ENCODE measurements at regions not wholly inside any gene's neighbourhood (a gene's known extent, or its start where the extent isn't known, plus 50 kb on each side); places are given as distances from the start of the nearest gene placed in this dataset.

DNA sequence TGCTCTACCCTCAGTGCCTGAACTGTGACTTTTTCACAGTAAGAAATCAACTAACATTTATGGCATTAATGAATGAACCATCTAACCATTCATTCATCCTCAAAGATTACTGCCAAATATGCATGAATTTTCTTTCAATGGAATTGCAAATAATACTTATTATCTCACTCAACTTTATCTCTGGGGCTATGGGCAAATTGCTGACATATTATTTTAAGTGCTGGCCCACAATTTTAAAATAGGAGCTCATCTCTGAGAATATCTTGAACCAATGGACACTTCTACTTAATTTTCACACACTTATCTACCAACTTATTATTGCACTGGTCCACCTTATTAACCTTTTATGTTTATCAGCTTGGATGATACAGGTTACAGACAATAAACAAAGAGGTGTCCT is 182.8 kb downstream of the RBM43 start:
- Mint-ChIP-seq H3K36me3 (peaks cover 29% of the 10 kb centered on the region), H3K4me1 (peaks cover 30% of the 10 kb centered on the region), H3K9me3 (peaks cover 38% of the 10 kb centered on the region), H3K27ac (no peak overlapping the region), H3K4me3 (no peak overlapping the region), H3K27me3 (ENCODE audit: low read depth) (peaks cover 3% of the 10 kb centered on the region)
- ChIA-PET CTCF (no interaction called here), POLR2A (no interaction called here)
- DNase-seq (ENCODE audit: low spot score): no peak
- no peak for ATAC-seq
- TF ChIP-seq ELF4 (CRISPR knock-in tag; IDR thresholded peaks at IDR 0.05; ENCODE audit: low read depth): no peak
- TF ChIP-seq, protein P1, sequence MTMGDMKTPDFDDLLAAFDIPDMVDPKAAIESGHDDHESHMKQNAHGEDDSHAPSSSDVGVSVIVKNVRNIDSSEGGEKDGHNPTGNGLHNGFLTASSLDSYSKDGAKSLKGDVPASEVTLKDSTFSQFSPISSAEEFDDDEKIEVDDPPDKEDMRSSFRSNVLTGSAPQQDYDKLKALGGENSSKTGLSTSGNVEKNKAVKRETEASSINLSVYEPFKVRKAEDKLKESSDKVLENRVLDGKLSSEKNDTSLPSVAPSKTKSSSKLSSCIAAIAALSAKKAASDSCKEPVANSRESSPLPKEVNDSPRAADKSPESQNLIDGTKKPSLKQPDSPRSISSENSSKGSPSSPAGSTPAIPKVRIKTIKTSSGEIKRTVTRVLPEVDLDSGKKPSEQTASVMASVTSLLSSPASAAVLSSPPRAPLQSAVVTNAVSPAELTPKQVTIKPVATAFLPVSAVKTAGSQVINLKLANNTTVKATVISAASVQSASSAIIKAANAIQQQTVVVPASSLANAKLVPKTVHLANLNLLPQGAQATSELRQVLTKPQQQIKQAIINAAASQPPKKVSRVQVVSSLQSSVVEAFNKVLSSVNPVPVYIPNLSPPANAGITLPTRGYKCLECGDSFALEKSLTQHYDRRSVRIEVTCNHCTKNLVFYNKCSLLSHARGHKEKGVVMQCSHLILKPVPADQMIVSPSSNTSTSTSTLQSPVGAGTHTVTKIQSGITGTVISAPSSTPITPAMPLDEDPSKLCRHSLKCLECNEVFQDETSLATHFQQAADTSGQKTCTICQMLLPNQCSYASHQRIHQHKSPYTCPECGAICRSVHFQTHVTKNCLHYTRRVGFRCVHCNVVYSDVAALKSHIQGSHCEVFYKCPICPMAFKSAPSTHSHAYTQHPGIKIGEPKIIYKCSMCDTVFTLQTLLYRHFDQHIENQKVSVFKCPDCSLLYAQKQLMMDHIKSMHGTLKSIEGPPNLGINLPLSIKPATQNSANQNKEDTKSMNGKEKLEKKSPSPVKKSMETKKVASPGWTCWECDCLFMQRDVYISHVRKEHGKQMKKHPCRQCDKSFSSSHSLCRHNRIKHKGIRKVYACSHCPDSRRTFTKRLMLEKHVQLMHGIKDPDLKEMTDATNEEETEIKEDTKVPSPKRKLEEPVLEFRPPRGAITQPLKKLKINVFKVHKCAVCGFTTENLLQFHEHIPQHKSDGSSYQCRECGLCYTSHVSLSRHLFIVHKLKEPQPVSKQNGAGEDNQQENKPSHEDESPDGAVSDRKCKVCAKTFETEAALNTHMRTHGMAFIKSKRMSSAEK (CRISPR knock-in tag; IDR thresholded peaks at IDR 0.05; ENCODE audit: borderline replicate concordance): no peak

DNA sequence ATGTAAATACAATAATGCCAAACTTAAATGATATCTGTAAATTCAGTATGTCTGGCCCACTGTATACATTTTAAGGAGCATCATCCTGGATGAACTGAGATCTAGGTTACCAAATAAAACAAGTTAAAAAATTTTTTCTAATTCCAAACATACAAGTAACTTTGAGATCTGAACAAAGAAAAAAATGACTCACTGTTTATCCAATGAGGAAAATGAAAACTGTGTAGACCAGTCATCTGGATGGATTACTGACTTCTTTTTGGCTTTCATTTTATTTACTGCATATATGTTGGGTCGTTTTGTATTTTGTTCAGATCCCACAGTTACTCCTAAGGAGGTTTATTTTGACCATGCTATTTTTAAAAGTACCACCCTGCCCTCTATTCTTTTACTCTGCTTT is 189.8 kb downstream of the RBM43 start:
- Mint-ChIP-seq H3K27me3 (ENCODE audit: low read depth) (no peaks in the 10 kb centered on the region), H3K36me3 (peaks cover 28% of the 10 kb centered on the region), H3K27ac (0 out of 2 replicates have a peak overlapping the region, but pooled peaks have one; percentile 42), H3K9me3 (peaks cover 29% of the 10 kb centered on the region), H3K4me1 (peaks cover 30% of the 10 kb centered on the region), H3K4me3 (no peak overlapping the region)
- ChIA-PET POLR2A (no interaction called here), CTCF (interaction anchor here (0.9 to 1.4 kb wide), 3 partner anchors 90 to 524 kb away, joined by 4 to 10 read pairs (median 10); no protein-coding TSS in a partner anchor)
- ATAC-seq (no peak), DNase-seq (ENCODE audit: low spot score) (no peak)
- TF ChIP-seq E2F5 (CRISPR knock-in tag; IDR thresholded peaks at IDR 0.05): no peak
- no peak for TF ChIP-seq ZNF121 (CRISPR knock-in tag; IDR thresholded peaks at IDR 0.05)
- TF ChIP-seq TP53 (CRISPR knock-in tag; IDR thresholded peaks at IDR 0.05): no peak
- no peak for TF ChIP-seq CREB1 (CRISPR knock-in tag; IDR thresholded peaks at IDR 0.05)
- TF ChIP-seq, protein P2, sequence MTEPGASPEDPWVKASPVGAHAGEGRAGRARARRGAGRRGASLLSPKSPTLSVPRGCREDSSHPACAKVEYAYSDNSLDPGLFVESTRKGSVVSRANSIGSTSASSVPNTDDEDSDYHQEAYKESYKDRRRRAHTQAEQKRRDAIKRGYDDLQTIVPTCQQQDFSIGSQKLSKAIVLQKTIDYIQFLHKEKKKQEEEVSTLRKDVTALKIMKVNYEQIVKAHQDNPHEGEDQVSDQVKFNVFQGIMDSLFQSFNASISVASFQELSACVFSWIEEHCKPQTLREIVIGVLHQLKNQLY (CRISPR knock-in tag; IDR thresholded peaks at IDR 0.05): no peak
- no peak for TF ChIP-seq ATF2 (CRISPR knock-in tag; IDR thresholded peaks at IDR 0.05; ENCODE audit: borderline replicate concordance, low read depth)
- TF ChIP-seq, protein P3, sequence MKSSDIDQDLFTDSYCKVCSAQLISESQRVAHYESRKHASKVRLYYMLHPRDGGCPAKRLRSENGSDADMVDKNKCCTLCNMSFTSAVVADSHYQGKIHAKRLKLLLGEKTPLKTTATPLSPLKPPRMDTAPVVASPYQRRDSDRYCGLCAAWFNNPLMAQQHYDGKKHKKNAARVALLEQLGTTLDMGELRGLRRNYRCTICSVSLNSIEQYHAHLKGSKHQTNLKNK (CRISPR knock-in tag; IDR thresholded peaks at IDR 0.05): no peak
- no peak for TF ChIP-seq SMAD4 (CRISPR knock-in tag; IDR thresholded peaks at IDR 0.05)
- no peak for TF ChIP-seq ZNF219 (CRISPR knock-in tag; IDR thresholded peaks at IDR 0.05; ENCODE audit: borderline replicate concordance)
- TF ChIP-seq TCF7 (CRISPR knock-in tag; IDR thresholded peaks at IDR 0.05; ENCODE audit: low read depth): no peak
- no peak for TF ChIP-seq ZNF423 (CRISPR knock-in tag; IDR thresholded peaks at IDR 0.05)

DNA sequence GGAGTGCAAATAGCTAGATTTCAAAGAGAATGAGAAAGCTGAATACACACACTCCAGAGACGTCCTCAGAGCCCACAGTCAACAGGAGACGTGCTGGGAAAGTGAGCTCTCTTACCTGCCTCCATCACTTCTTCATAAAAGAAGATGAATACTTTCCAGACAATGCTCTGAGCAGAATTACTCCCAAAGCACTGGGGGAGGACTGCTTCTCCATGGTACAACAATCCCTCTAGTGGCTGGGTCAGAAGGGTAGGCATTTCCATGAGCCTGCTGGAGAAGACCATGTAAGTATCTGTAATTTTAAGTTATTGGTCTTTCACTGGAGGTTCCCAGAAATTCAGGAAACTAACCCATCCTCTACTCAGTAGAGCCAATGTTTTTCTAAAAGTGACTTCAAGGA is 190.3 kb downstream of the RBM43 start:
- Mint-ChIP-seq H3K4me1 (peaks cover 30% of the 10 kb centered on the region), H3K27me3 (ENCODE audit: low read depth) (no peaks in the 10 kb centered on the region), H3K36me3 (peaks cover 32% of the 10 kb centered on the region), H3K4me3 (no peak overlapping the region), H3K9me3 (peaks cover 33% of the 10 kb centered on the region), H3K27ac (peak overlapping the region; percentile 77; the same call in 1 of the 2 replicates)
- DNase-seq (ENCODE audit: low spot score) (peak; percentile 20), ATAC-seq (peak; percentile 93)
- ChIA-PET CTCF (interaction anchor here (0.9 to 1.4 kb wide), 4 partner anchors 90 to 523 kb away, joined by 4 to 10 read pairs (median 7); no protein-coding TSS in a partner anchor), POLR2A (no interaction called here)
- TF ChIP-seq ZNF416 (CRISPR knock-in tag; IDR thresholded peaks at IDR 0.05): no peak
- TF ChIP-seq RELA (CRISPR knock-in tag; IDR thresholded peaks at IDR 0.05; ENCODE audit: borderline replicate concordance): no peak
- no peak for TF ChIP-seq FOXP1 (CRISPR knock-in tag; IDR thresholded peaks at IDR 0.05; ENCODE audit: borderline replicate concordance)
- no peak for TF ChIP-seq GABPB1 (CRISPR knock-in tag; IDR thresholded peaks at IDR 0.05)
- TF ChIP-seq GRHL2 (CRISPR knock-in tag; IDR thresholded peaks at IDR 0.05; ENCODE audit: insufficient replicate concordance, severe bottlenecking): no peak
- TF ChIP-seq, protein P4, sequence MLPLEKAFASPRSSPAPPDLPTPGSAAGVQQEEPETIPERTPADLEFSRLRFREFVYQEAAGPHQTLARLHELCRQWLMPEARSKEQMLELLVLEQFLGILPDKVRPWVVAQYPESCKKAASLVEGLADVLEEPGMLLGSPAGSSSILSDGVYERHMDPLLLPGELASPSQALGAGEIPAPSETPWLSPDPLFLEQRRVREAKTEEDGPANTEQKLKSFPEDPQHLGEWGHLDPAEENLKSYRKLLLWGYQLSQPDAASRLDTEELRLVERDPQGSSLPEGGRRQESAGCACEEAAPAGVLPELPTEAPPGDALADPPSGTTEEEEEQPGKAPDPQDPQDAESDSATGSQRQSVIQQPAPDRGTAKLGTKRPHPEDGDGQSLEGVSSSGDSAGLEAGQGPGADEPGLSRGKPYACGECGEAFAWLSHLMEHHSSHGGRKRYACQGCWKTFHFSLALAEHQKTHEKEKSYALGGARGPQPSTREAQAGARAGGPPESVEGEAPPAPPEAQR (CRISPR knock-in tag; IDR thresholded peaks at IDR 0.05): no peak
- no peak for TF ChIP-seq TCF7 (CRISPR knock-in tag; IDR thresholded peaks at IDR 0.05; ENCODE audit: low read depth)
- TF ChIP-seq E2F1 (CRISPR knock-in tag; IDR thresholded peaks at IDR 0.05): no peak

All from WTC11 (cell line).